PC-9 (cell line): ENCODE measurements at regions not wholly inside any gene's neighbourhood (a gene's known extent, or its start where the extent isn't known, plus 50 kb on each side); places are given as distances from the start of the nearest gene placed in this dataset.

Experiments
- CTCF ChIP-seq: fragments of 200-600 bp; sonication (generic); conservative IDR thresholded peaks from 2 replicates; pipeline ENCODE4 v1.6.1; 2017; ENCODE audit warnings: mixed run types, antibody characterized with exemption, mild to moderate bottlenecking, moderate library complexity
- EZH2 ChIP-seq: fragments of 200-600 bp; sonication (generic); IDR thresholded peaks from 2 replicates; pipeline ENCODE4 v1.8.0; 2017; ENCODE audit warnings: antibody characterized with exemption, low read depth

DNA sequence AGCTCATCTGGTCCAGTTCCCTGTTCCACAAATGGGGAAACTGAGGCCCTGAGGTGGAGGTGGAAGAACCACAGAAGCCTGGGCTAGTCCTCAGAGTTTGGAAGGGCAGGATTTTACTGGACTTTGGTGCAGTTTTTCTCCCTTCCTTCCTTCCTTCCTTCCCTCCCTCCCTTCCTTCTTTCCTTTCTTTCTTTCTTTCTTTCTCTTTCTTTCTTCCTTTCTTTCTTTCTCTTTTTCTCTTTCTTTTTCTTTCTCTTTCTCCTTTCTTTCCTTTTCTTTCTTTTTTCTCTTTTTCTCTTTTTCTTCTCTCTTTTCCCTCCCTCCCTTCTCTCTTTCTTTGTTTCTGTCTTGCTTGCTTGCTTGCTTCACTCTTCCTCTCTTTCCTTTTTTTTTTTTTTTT lies 95.7 kb upstream of the TBX3 start:
- no peak for TF ChIP-seq CTCF
- TF ChIP-seq EZH2: no peak
